Neural cell (in vitro differentiated cells): ENCODE measurements at regions not wholly inside any gene's neighbourhood (a gene's known extent, or its start where the extent isn't known, plus 50 kb on each side); places are given as distances from the start of the nearest gene placed in this dataset.

Experiments used
- H2AFZ ChIP-seq: fragments of 200-600, 300-800 bp; sonication (generic), shearing (Covaris generic); 2 replicates; pipeline ENCODE4 v1.6.0; 2014; ENCODE audit warnings: low read depth, mild to moderate bottlenecking, antibody characterized with exemption, low read length, moderate library complexity
- H3F3A ChIP-seq: fragments of 200-600 bp; shearing (Covaris generic); 2 replicates; pipeline ENCODE4 v1.6.1; 2016; ENCODE audit warnings: mild to moderate bottlenecking, moderate library complexity, mixed read lengths, antibody characterized with exemption, low read length; ENCODE audit not compliant: insufficient read depth, poor library complexity, severe bottlenecking
- H3K27ac ChIP-seq: fragments of 200-600, 300-800 bp; sonication (generic), shearing (Covaris generic); 2 replicates; pipeline ENCODE4 v1.5.1; 2014; ENCODE audit warnings: mild to moderate bottlenecking, low read length, moderate library complexity
- H3K27me3 ChIP-seq: fragments of 300-800, 200-600 bp; sonication (generic), shearing (Covaris generic); 2 replicates; pipeline ENCODE4 v1.6.0; 2014; ENCODE audit warnings: mild to moderate bottlenecking, low read depth, low read length, moderate library complexity; ENCODE audit not compliant: insufficient read depth
- H3K36me3 ChIP-seq: fragments of 300-800, 200-600 bp; sonication (generic), shearing (Covaris generic); 2 replicates; pipeline ENCODE4 v1.5.1; 2014; ENCODE audit warnings: mild to moderate bottlenecking, antibody characterized with exemption, low read length, moderate library complexity; ENCODE audit not compliant: insufficient read depth
- H3K4me2 ChIP-seq: fragments of 300-800, 200-600 bp; sonication (generic), shearing (Covaris generic); 2 replicates; pipeline ENCODE4 v1.6.0; 2014; ENCODE audit warnings: mild to moderate bottlenecking, low read length
- H3K4me3 ChIP-seq: fragments of 300-800, 200-600 bp; sonication (generic), shearing (Covaris generic); 2 replicates; pipeline ENCODE4 v1.5.1; 2014; ENCODE audit warnings: mild to moderate bottlenecking, low read length, moderate library complexity
- H3K79me2 ChIP-seq: fragments of 200-600 bp; shearing (Covaris generic); replicated peaks from 2 replicates; pipeline ENCODE4 v1.6.0; 2014; ENCODE audit warnings: mild to moderate bottlenecking, low read length, moderate library complexity; ENCODE audit not compliant: insufficient read depth
- H3K9ac ChIP-seq: fragments of 300-800, 200-600 bp; sonication (generic), shearing (Covaris generic); 2 replicates; pipeline ENCODE4 v1.6.1; 2016; ENCODE audit warnings: mild to moderate bottlenecking, low read length, mixed read lengths
- H3K9me2 ChIP-seq: fragments of 200-600 bp; shearing (Covaris generic); 2 replicates; pipeline ENCODE4 v1.6.1; 2016; ENCODE audit warnings: mild to moderate bottlenecking, low read length, mixed read lengths; ENCODE audit not compliant: insufficient read depth
- H3K9me3 ChIP-seq: fragments of 200-600, 300-800 bp; sonication (generic), shearing (Covaris generic); 2 replicates; pipeline ENCODE4 v1.6.1; 2016; ENCODE audit warnings: mild to moderate bottlenecking, mixed run types, low read length, moderate library complexity, mixed read lengths
- H4K20me1 ChIP-seq: fragments of 200-600 bp; shearing (Covaris generic); 2 replicates; pipeline ENCODE4 v1.6.1; 2016; ENCODE audit warnings: mild to moderate bottlenecking, mixed run types; ENCODE audit not compliant: insufficient read depth
- CTCF ChIP-seq: fragments of 450-650 bp; IDR thresholded peaks from 2 replicates; pipeline ENCODE4 v1.5.1; 2014; ENCODE audit warnings: antibody characterized with exemption, mild to moderate bottlenecking, moderate library complexity; ENCODE audit not compliant: poor library complexity, severe bottlenecking
- EP300 ChIP-seq: fragments of 450-650 bp; conservative IDR thresholded peaks from 2 replicates; pipeline ENCODE4 v1.6.1; 2014; ENCODE audit warnings: antibody characterized with exemption, mild to moderate bottlenecking, moderate library complexity; ENCODE audit not compliant: poor library complexity, severe bottlenecking
- EZH2 ChIP-seq: fragments of 200-600, 300-800 bp; shearing (Covaris generic), sonication (generic); IDR thresholded peaks from 2 replicates; pipeline ENCODE4 v1.6.1; 2014; ENCODE audit warnings: antibody characterized with exemption, low read length, borderline replicate concordance, mild to moderate bottlenecking; ENCODE audit not compliant: insufficient read depth, poor library complexity, severe bottlenecking
- MXI1 ChIP-seq: fragments of 450-650 bp; conservative IDR thresholded peaks from 2 replicates; pipeline ENCODE4 v1.6.1; 2014; ENCODE audit warnings: antibody characterized with exemption, mild to moderate bottlenecking; ENCODE audit not compliant: poor library complexity, severe bottlenecking
- POLR2AphosphoS5 ChIP-seq: IDR thresholded peaks from 2 replicates; pipeline ENCODE4 v1.6.1; 2012
- RAD21 ChIP-seq: fragments of 450-650 bp; conservative IDR thresholded peaks from 2 replicates; pipeline ENCODE4 v1.6.1; 2014; ENCODE audit warnings: antibody characterized with exemption, mild to moderate bottlenecking, moderate library complexity
- REST ChIP-seq: IDR thresholded peaks from 2 replicates; pipeline ENCODE4 v1.6.1; 2012; ENCODE audit warnings: borderline replicate concordance
- SMC3 ChIP-seq: fragments of 450-650 bp; conservative IDR thresholded peaks from 2 replicates; pipeline ENCODE4 v1.6.1; 2014; ENCODE audit warnings: antibody characterized with exemption, mild to moderate bottlenecking, moderate library complexity; ENCODE audit not compliant: poor library complexity
- TAF1 ChIP-seq: IDR thresholded peaks from 2 replicates; pipeline ENCODE4 v1.6.1; 2012; ENCODE audit warnings: low read depth

DNA sequence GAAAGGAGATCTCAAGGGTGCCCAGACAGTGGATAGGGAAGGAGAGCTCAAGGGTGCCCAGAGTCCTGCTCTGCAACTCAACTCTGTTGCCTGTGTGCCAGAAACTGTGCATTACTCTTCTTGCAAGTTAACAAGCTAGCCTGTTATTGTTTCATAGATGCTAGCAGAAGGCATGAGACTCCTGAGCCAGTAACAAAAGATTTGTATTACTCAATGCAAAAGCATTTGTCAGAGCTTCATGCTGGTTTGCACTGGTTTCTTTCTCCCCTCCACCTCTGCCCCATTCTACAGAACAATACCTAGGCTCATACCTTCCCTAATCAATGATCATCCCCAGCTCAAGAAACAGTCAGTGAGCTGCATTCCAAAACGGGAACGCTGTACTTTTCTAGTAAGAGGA lies 124.5 kb upstream of the NEIL3 start:
- no peaks in the 10 kb centered on the region for H3K9me2 ChIP-seq
- H3K36me3 ChIP-seq = no peaks in the 10 kb centered on the region
- H3K4me2 ChIP-seq = no peak overlapping the region
- no peak for TF ChIP-seq MXI1
- TF ChIP-seq SMC3 = no peak
- no peak for TF ChIP-seq CTCF
- TF ChIP-seq POLR2AphosphoS5 = no peak
- TF ChIP-seq EP300 = no peak
- no peak for TF ChIP-seq RAD21
- TF ChIP-seq EZH2 = no peak
- no peak for TF ChIP-seq REST
- no peak for TF ChIP-seq TAF1
- no peaks in the 10 kb centered on the region for H3K79me2 ChIP-seq
- no peaks in the 10 kb centered on the region for H3F3A ChIP-seq
- no peaks in the 10 kb centered on the region for H3K9me3 ChIP-seq
- H2AFZ ChIP-seq = no peak overlapping the region
- H3K27ac ChIP-seq = no peak overlapping the region
- no peak overlapping the region for H3K4me3 ChIP-seq
- H3K27me3 ChIP-seq = no peaks in the 10 kb centered on the region
- no peaks in the 10 kb centered on the region for H4K20me1 ChIP-seq
- H3K9ac ChIP-seq = no peak overlapping the region

DNA sequence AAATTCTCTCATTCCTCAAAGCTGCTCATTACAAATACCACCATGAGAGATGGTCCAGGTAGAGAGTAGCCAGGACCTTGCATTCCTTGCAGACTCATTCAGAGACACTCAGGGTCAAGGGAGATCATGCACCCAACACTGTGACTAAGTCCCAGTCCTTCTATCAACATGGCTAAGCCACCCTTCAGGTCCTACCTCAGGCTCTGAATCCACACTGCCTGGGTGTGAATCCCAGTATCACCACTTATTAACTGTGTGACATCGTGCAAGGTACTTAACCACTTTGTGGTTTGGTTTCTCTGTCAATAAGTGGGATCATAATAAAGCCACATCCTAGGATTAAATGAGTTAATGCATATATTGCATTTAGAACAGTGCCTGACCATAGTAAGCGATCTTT lies 124.1 kb upstream of the NEIL3 start:
- no peak overlapping the region for H2AFZ ChIP-seq
- H3K9ac ChIP-seq = no peak overlapping the region
- no peak overlapping the region for H3K27ac ChIP-seq
- H4K20me1 ChIP-seq = no peaks in the 10 kb centered on the region
- TF ChIP-seq EP300 = no peak
- H3F3A ChIP-seq = no peaks in the 10 kb centered on the region
- H3K27me3 ChIP-seq = no peaks in the 10 kb centered on the region
- H3K36me3 ChIP-seq = no peaks in the 10 kb centered on the region
- H3K4me3 ChIP-seq = no peak overlapping the region
- no peaks in the 10 kb centered on the region for H3K9me3 ChIP-seq
- H3K79me2 ChIP-seq = no peaks in the 10 kb centered on the region
- no peaks in the 10 kb centered on the region for H3K9me2 ChIP-seq
- no peak overlapping the region for H3K4me2 ChIP-seq

DNA sequence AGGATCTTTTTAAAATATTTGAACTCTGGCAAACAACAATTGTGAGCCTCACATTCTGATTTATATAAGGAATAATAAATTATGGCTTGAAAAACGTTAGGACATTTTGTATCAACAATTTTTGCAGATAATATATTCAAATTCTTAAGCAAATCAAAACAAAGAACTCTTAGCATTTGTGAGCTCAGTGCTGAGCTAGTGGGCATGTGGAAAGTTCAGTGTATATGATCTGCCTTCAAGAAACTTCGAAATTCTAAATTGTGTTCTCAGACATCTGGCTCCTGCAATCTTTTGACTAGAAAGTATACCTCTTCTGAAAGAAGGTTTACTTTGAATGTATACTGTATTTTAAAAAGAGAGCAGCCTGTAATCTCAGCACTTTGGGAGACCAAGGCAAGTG lies 122.3 kb upstream of the NEIL3 start:
- Histone ChIP-seq H3K9me2 (no peaks in the 10 kb centered on the region), H3K27me3 (no peaks in the 10 kb centered on the region), H3K9me3 (no peaks in the 10 kb centered on the region), H3K4me3 (no peak overlapping the region), H3K4me2 (no peak overlapping the region), H3K79me2 (no peaks in the 10 kb centered on the region), H3K9ac (no peak overlapping the region), H3K27ac (no peak overlapping the region), H3K36me3 (no peaks in the 10 kb centered on the region), H2AFZ (no peak overlapping the region), H4K20me1 (no peaks in the 10 kb centered on the region), H3F3A (no peaks in the 10 kb centered on the region)
- TF ChIP-seq MXI1 = no peak
- no peak for TF ChIP-seq RAD21
- TF ChIP-seq POLR2AphosphoS5 = no peak
- no peak for TF ChIP-seq EP300
- no peak for TF ChIP-seq EZH2
- TF ChIP-seq TAF1 = no peak
- no peak for TF ChIP-seq SMC3
- no peak for TF ChIP-seq REST
- TF ChIP-seq CTCF = no peak
